Adrenal gland (tissue), 9 donors: ENCODE measurements at regions not wholly inside any gene's neighbourhood (a gene's known extent, or its start where the extent isn't known, plus 50 kb on each side); places are given as distances from the start of the nearest gene placed in this dataset.

Source experiments
- DNase-seq, 7 donors: peaks; one replicate each; pipeline ENCODE4 v3.0.0-alpha.2; 2019 to 2020
- H3K27ac ChIP-seq, 5 donors: fragments of 200-600 bp; sonication (generic) in 4 of 5; 1 replicate in 3 of 5; 2 replicates in 2 of 5; pipeline versions ENCODE4 v1.5.1 to v1.8.0; 2016 to 2020; ENCODE audit warnings: mild to moderate bottlenecking in 1 of 5
- H3K27me3 ChIP-seq: fragments of 200-600 bp; 2 replicates; pipeline ENCODE4 v1.8.0; 2021
- H3K36me3 ChIP-seq, 2 donors: fragments of 200-600 bp; replicated peaks in 1 of 2; 1 replicate in 1 of 2; 2 replicates in 1 of 2; pipeline versions ENCODE4 v1.5.1 to v1.8.0; 2018 to 2022
- H3K4me1 ChIP-seq, 2 donors: fragments of 200-600 bp; replicated peaks in 1 of 2; 1 replicate in 1 of 2; 2 replicates in 1 of 2; pipeline versions ENCODE4 v1.5.1 to v1.8.0; 2018 to 2021
- H3K4me3 ChIP-seq, 4 donors: fragments of 200-600 bp; sonication (generic) in 3 of 4; one replicate each; pipeline ENCODE4 v1.5.1; 2016 to 2018
- H3K9me3 ChIP-seq, 3 donors: fragments of 200-600 bp; sonication (generic) in 1 of 3; replicated peaks in 1 of 3; 1 replicate in 2 of 3; 2 replicates in 1 of 3; pipeline versions ENCODE4 v1.5.1 to v1.8.0; 2016 to 2021
- POLR2A ChIP-seq, 2 donors: fragments of 450-650 bp; IDR thresholded peaks; one replicate each; pipeline ENCODE4 v1.6.1; 2017; ENCODE audit warnings: antibody characterized with exemption in 2 of 2, mild to moderate bottlenecking in 2 of 2, moderate library complexity in 1 of 2
- WGBS, 4 donors: extraction: QIAGEN DNeasy Blood & Tissue Kit in 2 of 4; methylation state at CpG; one replicate each; pipeline versions ENCODE4 v1.1.5 to v1.1.7; 2013 to 2017; 5-methylcytosine and 5-hydroxymethylcytosine counted together
- intact Hi-C, 2 donors: fragments of 100-400 bp; cut with DNase I; formaldehyde crosslinking; loops; one replicate each; pipeline versions ENCODE4 v1.14.1 to v1.15.0; 2022 to 2023
- TF ChIP-seq, protein P1 (sequence below), 6 experiments: fragments of 450-650 bp in 4 of 6; fragments of 200-600 bp in 2 of 6; sonication (generic) in 1 of 6; IDR thresholded peaks; 1 replicate in 5 of 6; 2 replicates in 1 of 6; pipeline versions ENCODE4 v1.5.1 to v1.8.0; 2016 to 2021; ENCODE audit warnings: antibody characterized with exemption in 6 of 6, mild to moderate bottlenecking in 2 of 6, moderate library complexity in 1 of 6
- donor health status: healthy with polysubstance abuse.
- donor health status: Bipolar disorder and iron deficiency.
- donor health status: DM: yes; HTN: yes; CAD: no.
- donor health status: DM: no; HTN: no; CAD: no.
- donor health status: DM: no; HTN: no; CAD: no.

- 60 to 65% (median 63%) methylated on average over 9 of the region's 9 CpGs for WGBS, 4 donors
- TF ChIP-seq, protein P1, sequence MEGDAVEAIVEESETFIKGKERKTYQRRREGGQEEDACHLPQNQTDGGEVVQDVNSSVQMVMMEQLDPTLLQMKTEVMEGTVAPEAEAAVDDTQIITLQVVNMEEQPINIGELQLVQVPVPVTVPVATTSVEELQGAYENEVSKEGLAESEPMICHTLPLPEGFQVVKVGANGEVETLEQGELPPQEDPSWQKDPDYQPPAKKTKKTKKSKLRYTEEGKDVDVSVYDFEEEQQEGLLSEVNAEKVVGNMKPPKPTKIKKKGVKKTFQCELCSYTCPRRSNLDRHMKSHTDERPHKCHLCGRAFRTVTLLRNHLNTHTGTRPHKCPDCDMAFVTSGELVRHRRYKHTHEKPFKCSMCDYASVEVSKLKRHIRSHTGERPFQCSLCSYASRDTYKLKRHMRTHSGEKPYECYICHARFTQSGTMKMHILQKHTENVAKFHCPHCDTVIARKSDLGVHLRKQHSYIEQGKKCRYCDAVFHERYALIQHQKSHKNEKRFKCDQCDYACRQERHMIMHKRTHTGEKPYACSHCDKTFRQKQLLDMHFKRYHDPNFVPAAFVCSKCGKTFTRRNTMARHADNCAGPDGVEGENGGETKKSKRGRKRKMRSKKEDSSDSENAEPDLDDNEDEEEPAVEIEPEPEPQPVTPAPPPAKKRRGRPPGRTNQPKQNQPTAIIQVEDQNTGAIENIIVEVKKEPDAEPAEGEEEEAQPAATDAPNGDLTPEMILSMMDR (IDR thresholded peaks at IDR 0.05) = no peak
- TF ChIP-seq POLR2A (IDR thresholded peaks at IDR 0.05) = no peak
- no peak for DNase-seq
- Histone ChIP-seq H3K4me1 (no peaks in the 10 kb centered on the region), H3K27ac (no peak overlapping the region), H3K36me3 (no peaks in the 10 kb centered on the region), H3K9me3 (no peaks in the 10 kb centered on the region), H3K4me3 (no peak overlapping the region), H3K27me3 (no peaks in the 10 kb centered on the region)
- intact Hi-C loops = no loop called here
These were observed 217.0 kb upstream of the FAM78B start for GRCh38 chr1:166383635-166384346.

DNA sequence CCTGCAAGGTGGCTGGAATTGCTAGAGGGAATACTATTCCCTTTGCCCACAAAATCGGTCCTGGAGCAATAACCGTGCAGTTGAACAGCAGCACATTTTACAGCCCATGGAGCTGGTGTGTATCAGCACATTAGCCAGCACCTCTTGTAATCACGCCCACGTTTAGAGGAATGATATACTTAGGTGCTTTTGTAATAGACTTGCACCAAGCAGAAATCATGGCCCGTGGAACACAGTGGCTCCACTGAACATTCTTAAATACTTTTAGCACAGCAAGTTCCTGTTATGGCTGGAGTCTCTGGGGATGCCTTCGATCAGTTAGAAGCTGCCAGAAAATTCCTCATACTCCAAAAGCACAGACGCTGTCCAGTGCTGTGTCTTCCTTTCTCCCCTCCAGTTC lies 218.1 kb upstream of the FAM78B start:
- Histone ChIP-seq H3K36me3 (no peaks in the 10 kb centered on the region), H3K4me3 (no peak overlapping the region), H3K27me3 (no peaks in the 10 kb centered on the region), H3K27ac (no peak overlapping the region), H3K9me3 (no peaks in the 10 kb centered on the region), H3K4me1 (no peaks in the 10 kb centered on the region)
- no peak for DNase-seq
- intact Hi-C loops = no loop called here
- TF ChIP-seq, protein P1 (IDR thresholded peaks at IDR 0.05) = no peak
- TF ChIP-seq POLR2A (IDR thresholded peaks at IDR 0.05) = no peak
- WGBS, 4 donors = 40 to 67% (median 58%) methylated on average over 5 to 7 of the region's 7 CpGs

DNA sequence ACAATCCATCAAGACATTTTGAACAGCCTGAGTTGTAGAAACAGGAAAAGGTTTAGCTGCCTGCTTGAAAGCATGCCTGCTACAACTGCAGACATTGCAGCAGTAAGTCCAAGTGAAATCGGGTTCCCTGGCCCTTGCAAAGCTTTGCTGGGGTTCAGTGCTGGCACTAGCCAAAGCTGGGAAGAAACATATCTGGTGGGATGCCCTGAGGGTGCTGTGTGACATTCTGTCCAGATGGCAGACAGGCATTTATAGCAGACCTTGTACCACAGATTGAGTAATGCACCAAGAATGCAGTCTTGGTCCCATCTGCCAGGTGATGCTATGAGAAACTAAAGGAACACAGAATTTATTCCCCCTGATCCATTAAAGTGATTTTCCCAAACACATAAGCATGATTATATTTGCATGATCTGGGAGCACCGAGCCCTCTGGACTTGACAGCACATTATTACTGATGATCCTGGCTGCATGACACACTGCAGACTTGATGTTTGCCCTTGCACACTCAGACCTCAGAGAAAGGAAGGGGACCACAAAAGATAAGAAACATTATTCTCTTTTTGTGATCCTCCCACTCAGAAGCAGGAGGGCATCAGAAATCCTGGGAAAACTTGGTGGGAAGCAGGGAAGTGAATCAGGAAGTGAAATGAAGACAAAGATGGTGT lies 223.7 kb upstream of the FAM78B start:
- no peaks in the 10 kb centered on the region for H3K9me3 ChIP-seq
- H3K4me3 ChIP-seq = no peak overlapping the region
- no peaks in the 10 kb centered on the region for H3K36me3 ChIP-seq
- H3K4me1 ChIP-seq = no peaks in the 10 kb centered on the region
- no peak for DNase-seq
- H3K27ac ChIP-seq = no peak overlapping the region
- H3K27me3 ChIP-seq = no peaks in the 10 kb centered on the region
- no peak for TF ChIP-seq POLR2A (IDR thresholded peaks at IDR 0.05)
- TF ChIP-seq, protein P1 (IDR thresholded peaks at IDR 0.05) = no peak
- intact Hi-C loops = no loop called here
- 24 to 50% (median 39%) methylated on average over 2 of the region's 2 CpGs for WGBS, 4 donors

- H3K27me3 ChIP-seq = no peaks in the 10 kb centered on the region
- no peak overlapping the region for H3K4me3 ChIP-seq
- no peaks in the 10 kb centered on the region for H3K36me3 ChIP-seq
- H3K9me3 ChIP-seq = no peaks in the 10 kb centered on the region
- no peak overlapping the region for H3K27ac ChIP-seq
- DNase-seq = no peak
- TF ChIP-seq, protein P1 (IDR thresholded peaks at IDR 0.05) = no peak
- no peak for TF ChIP-seq POLR2A (IDR thresholded peaks at IDR 0.05)
- 67 to 78% (median 77%) methylated on average over 5 of the region's 5 CpGs for WGBS, 4 donors
- intact Hi-C loops = no loop called here
- no peaks in the 10 kb centered on the region for H3K4me1 ChIP-seq
These were observed 224.7 kb upstream of the FAM78B start for GRCh38 chr1:166391279-166392066.
